Osteoblast (primary cell): ENCODE measurements at regions not wholly inside any gene's neighbourhood (a gene's known extent, or its start where the extent isn't known, plus 50 kb on each side); places are given as distances from the start of the nearest gene placed in this dataset.

ENCODE experiments used
- DNase-seq: peaks from one replicate; pipeline ENCODE4 v3.0.0; 2011; ENCODE audit warnings: low spot score, mixed read lengths; ENCODE audit not compliant: insufficient read length; ENCODE audit errors: missing footprints
- H2AFZ ChIP-seq: 2 replicates; pipeline ENCODE4 v1.6.0; 2011; ENCODE audit warnings: mild to moderate bottlenecking, low read length
- H3K27ac ChIP-seq: 2 replicates; pipeline ENCODE4 v1.5.1; 2011; ENCODE audit warnings: mild to moderate bottlenecking, low read depth, low read length, moderate library complexity
- H3K27me3 ChIP-seq: 2 replicates; pipeline ENCODE4 v1.6.0; 2012; ENCODE audit warnings: mild to moderate bottlenecking, control low read depth, inconsistent platforms, low read length, moderate library complexity; ENCODE audit not compliant: insufficient read depth
- H3K36me3 ChIP-seq: 2 replicates; pipeline ENCODE4 v1.5.1; 2011; ENCODE audit warnings: mild to moderate bottlenecking, low read length, control low read depth, moderate library complexity; ENCODE audit not compliant: insufficient read depth
- H3K4me1 ChIP-seq: 2 replicates; pipeline ENCODE4 v1.5.1; 2011; ENCODE audit warnings: mild to moderate bottlenecking, low read length, control low read depth, moderate library complexity; ENCODE audit not compliant: insufficient read depth
- H3K4me2 ChIP-seq: 2 replicates; pipeline ENCODE4 v1.6.0; 2011; ENCODE audit warnings: mild to moderate bottlenecking, low read length; ENCODE audit not compliant: insufficient read depth
- H3K4me3 ChIP-seq: fragments of 200-600 bp; sonication (generic); 3 replicates; pipeline ENCODE4 v1.5.1; 2012; ENCODE audit warnings: mild to moderate bottlenecking, low read length, inconsistent platforms; ENCODE audit not compliant: insufficient read depth
- H3K79me2 ChIP-seq: 2 replicates; pipeline ENCODE4 v1.6.0; 2012; ENCODE audit warnings: mild to moderate bottlenecking, low read length, control low read depth, inconsistent platforms; ENCODE audit not compliant: insufficient read depth
- H3K9me3 ChIP-seq: 2 replicates; pipeline ENCODE4 v1.5.1; 2011; ENCODE audit warnings: low read depth, low read length, control low read depth
- H4K20me1 ChIP-seq: 2 replicates; pipeline ENCODE4 v1.6.0; 2012; ENCODE audit warnings: mild to moderate bottlenecking, low read length, control low read depth; ENCODE audit not compliant: insufficient read depth
- CTCF ChIP-seq: IDR thresholded peaks from 2 replicates; pipeline ENCODE4 v1.5.1; 2011; ENCODE audit warnings: mild to moderate bottlenecking, low read depth, low read length, moderate library complexity; ENCODE audit errors: extremely low read depth

DNA sequence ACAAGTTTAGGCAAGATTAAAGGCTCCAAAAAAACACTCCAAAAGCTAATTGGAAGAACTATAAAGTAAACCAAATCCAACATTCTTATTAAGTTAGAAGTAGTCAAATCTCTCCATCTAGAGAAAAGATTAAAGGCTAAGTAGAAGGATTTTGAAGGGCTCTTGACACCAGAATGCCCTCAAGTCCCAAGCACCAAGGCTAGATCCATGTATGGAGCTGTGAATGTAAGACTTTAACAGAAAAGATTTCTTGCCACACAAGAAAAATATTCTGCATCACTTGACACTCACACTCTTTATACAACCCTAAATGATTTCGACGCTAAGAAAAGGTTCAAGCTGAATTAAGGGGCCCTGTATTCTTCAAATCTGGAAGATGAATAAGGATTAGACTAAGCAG, 345.2 kb downstream of the VGLL3 start:
- no peaks in the 10 kb centered on the region for H3K36me3 ChIP-seq
- H3K4me1 ChIP-seq = no peaks in the 10 kb centered on the region
- no peak overlapping the region for H2AFZ ChIP-seq
- DNase-seq = no peak
- no peaks in the 10 kb centered on the region for H4K20me1 ChIP-seq
- H3K4me2 ChIP-seq = no peak overlapping the region
- H3K27ac ChIP-seq = no peak overlapping the region
- TF ChIP-seq CTCF = no peak
- H3K27me3 ChIP-seq = no peaks in the 10 kb centered on the region
- no peaks in the 10 kb centered on the region for H3K79me2 ChIP-seq
- H3K4me3 ChIP-seq = no peak overlapping the region
- no peaks in the 10 kb centered on the region for H3K9me3 ChIP-seq

- Histone ChIP-seq H2AFZ (no peak overlapping the region), H4K20me1 (no peaks in the 10 kb centered on the region), H3K4me2 (no peak overlapping the region), H3K4me3 (no peak overlapping the region), H3K36me3 (no peaks in the 10 kb centered on the region), H3K4me1 (no peaks in the 10 kb centered on the region), H3K9me3 (no peaks in the 10 kb centered on the region), H3K79me2 (no peaks in the 10 kb centered on the region), H3K27ac (no peak overlapping the region), H3K27me3 (no peaks in the 10 kb centered on the region)
- TF ChIP-seq CTCF = no peak
- no peak for DNase-seq
Observed at GRCh38 chr3:86634361-86634760, 356.6 kb downstream of the VGLL3 start.

GRCh38 chr3:86629511-86629910, 361.4 kb downstream of the VGLL3 start:
- Histone ChIP-seq H3K36me3 (no peaks in the 10 kb centered on the region), H4K20me1 (no peaks in the 10 kb centered on the region), H3K79me2 (no peaks in the 10 kb centered on the region), H3K4me3 (no peak overlapping the region), H3K4me1 (no peaks in the 10 kb centered on the region), H3K4me2 (no peak overlapping the region), H3K27ac (no peak overlapping the region), H2AFZ (no peak overlapping the region), H3K27me3 (no peaks in the 10 kb centered on the region), H3K9me3 (no peaks in the 10 kb centered on the region)
- DNase-seq = no peak
- TF ChIP-seq CTCF = no peak

DNA sequence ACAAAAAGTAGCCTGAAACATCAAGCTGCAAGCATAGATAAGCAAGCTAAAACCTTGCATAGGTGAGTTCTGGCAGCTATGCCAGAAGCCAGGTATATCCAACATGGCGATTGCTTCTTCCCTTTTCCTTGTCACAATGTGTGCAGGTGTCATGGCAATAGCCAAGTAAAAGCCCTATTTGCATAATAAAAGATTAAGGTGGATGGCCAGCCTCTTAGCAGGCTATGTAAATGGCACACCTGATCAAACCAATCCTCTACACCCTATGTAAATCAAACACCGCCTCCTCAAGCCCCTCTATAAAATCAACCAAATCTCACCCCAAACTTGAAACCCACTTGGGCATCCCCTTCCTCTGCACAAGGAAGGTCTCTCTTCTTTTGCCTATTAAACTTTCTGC, 366.8 kb downstream of the VGLL3 start:
- H3K9me3 ChIP-seq = no peaks in the 10 kb centered on the region
- no peaks in the 10 kb centered on the region for H3K4me1 ChIP-seq
- no peak overlapping the region for H2AFZ ChIP-seq
- no peak overlapping the region for H3K27ac ChIP-seq
- no peaks in the 10 kb centered on the region for H4K20me1 ChIP-seq
- no peak for TF ChIP-seq CTCF
- H3K36me3 ChIP-seq = no peaks in the 10 kb centered on the region
- H3K27me3 ChIP-seq = no peaks in the 10 kb centered on the region
- no peak overlapping the region for H3K4me3 ChIP-seq
- no peaks in the 10 kb centered on the region for H3K79me2 ChIP-seq
- H3K4me2 ChIP-seq = no peak overlapping the region
- DNase-seq = no peak
